Naive B cell (primary cell): ENCODE measurements at regions not wholly inside any gene's neighbourhood (a gene's known extent, or its start where the extent isn't known, plus 50 kb on each side); places are given as distances from the start of the nearest gene placed in this dataset.

Experiments used
- ATAC-seq, 2 donors: fragments of 150-1000 bp; cut with Tn5 transposase; 2 replicates each; pipeline ENCODE4 v1.10.0; 2021; ENCODE audit warnings: low read depth in 2 of 2, mild to moderate bottlenecking in 2 of 2, moderate library complexity in 2 of 2
- DNase-seq: peaks from one replicate; pipeline ENCODE4 v3.0.0; 2022
- H3K27ac Mint-ChIP-seq, 6 donors: one replicate each; pipeline ENCODE4 v1.8.0; 2020 to 2022; ENCODE audit warnings: mild to moderate bottlenecking in 6 of 6, mixed read lengths in 6 of 6, moderate library complexity in 5 of 6, inconsistent platforms in 2 of 6
- H3K27me3 Mint-ChIP-seq, 3 donors: one replicate each; pipeline ENCODE4 v1.8.0; 2021 to 2022; ENCODE audit warnings: mixed read lengths in 3 of 3, mild to moderate bottlenecking in 1 of 3
- H3K36me3 Mint-ChIP-seq, 2 donors: one replicate each; pipeline ENCODE4 v1.8.0; 2020 to 2022; ENCODE audit warnings: mixed read lengths in 2 of 2, inconsistent platforms in 1 of 2, mild to moderate bottlenecking in 1 of 2
- H3K4me1 Mint-ChIP-seq, 3 donors: one replicate each; pipeline ENCODE4 v1.8.0; 2020 to 2022; ENCODE audit warnings: mixed read lengths in 3 of 3, inconsistent platforms in 1 of 3, mild to moderate bottlenecking in 1 of 3, moderate library complexity in 1 of 3
- H3K4me3 Mint-ChIP-seq, 8 donors: one replicate each; pipeline ENCODE4 v1.8.0; 2020 to 2022; ENCODE audit warnings: mild to moderate bottlenecking in 8 of 8, mixed read lengths in 8 of 8, moderate library complexity in 8 of 8, inconsistent platforms in 2 of 8
- H3K9me3 Mint-ChIP-seq, 7 donors: one replicate each; pipeline ENCODE4 v1.8.0; 2020 to 2022; ENCODE audit warnings: mixed read lengths in 7 of 7, mild to moderate bottlenecking in 5 of 7, inconsistent platforms in 2 of 7, moderate library complexity in 1 of 7

GRCh38 chr2:12096788-12097449 lies 350.5 kb downstream of the LPIN1 start:
- ATAC-seq: no peak
- H3K27ac Mint-ChIP-seq: no peak overlapping the region
- no peaks in the 10 kb centered on the region for H3K36me3 Mint-ChIP-seq
- no peak for DNase-seq
- no peak overlapping the region for H3K4me3 Mint-ChIP-seq
- H3K9me3 Mint-ChIP-seq: peaks cover 0 to 11% (median 0%) of the 10 kb centered on the region in 7 donors
- no peaks in the 10 kb centered on the region for H3K27me3 Mint-ChIP-seq
- peaks cover 26 to 40% (median 26%) of the 10 kb centered on the region in 3 donors for H3K4me1 Mint-ChIP-seq

- Mint-ChIP-seq H3K4me3 (no peak overlapping the region), H3K9me3 (peaks cover 0 to 13% (median 0%) of the 10 kb centered on the region in 7 donors), H3K27ac (no peak overlapping the region), H3K27me3 (no peaks in the 10 kb centered on the region), H3K4me1 (peaks cover 26 to 38% (median 28%) of the 10 kb centered on the region in 3 donors), H3K36me3 (no peaks in the 10 kb centered on the region)
- ATAC-seq: no peak
- no peak for DNase-seq
These were observed 351.4 kb downstream of the LPIN1 start for GRCh38 chr2:12097859-12098258.

GRCh38 chr2:12099374-12099773 lies 352.9 kb downstream of the LPIN1 start:
- Mint-ChIP-seq H3K27me3 (no peaks in the 10 kb centered on the region), H3K27ac (no peak overlapping the region), H3K4me1 (peaks cover 22 to 33% (median 23%) of the 10 kb centered on the region in 3 donors)

GRCh38 chr2:12102679-12103078 lies 356.2 kb downstream of the LPIN1 start:
- no peaks in the 10 kb centered on the region for H3K27me3 Mint-ChIP-seq
- DNase-seq: no peak
- no peak for ATAC-seq
- H3K4me3 Mint-ChIP-seq: no peak overlapping the region
- H3K36me3 Mint-ChIP-seq: no peaks in the 10 kb centered on the region
- H3K27ac Mint-ChIP-seq: no peak overlapping the region
- H3K9me3 Mint-ChIP-seq: peaks cover 0 to 7% (median 0%) of the 10 kb centered on the region in 7 donors
- H3K4me1 Mint-ChIP-seq: peaks cover 20% of the 10 kb centered on the region in 3 donors

More at GRCh38 chr2:12099374-12099773, 352.9 kb downstream of the LPIN1 start:
- H3K36me3 Mint-ChIP-seq: no peaks in the 10 kb centered on the region
- no peak for ATAC-seq
- H3K9me3 Mint-ChIP-seq: peaks cover 0 to 7% (median 0%) of the 10 kb centered on the region in 7 donors
- peak overlapping the region in 1 of 8 donors; percentile 48 for H3K4me3 Mint-ChIP-seq
- DNase-seq: no peak

- ATAC-seq: no peak
- no peak overlapping the region for H3K4me3 Mint-ChIP-seq
- H3K9me3 Mint-ChIP-seq: peaks cover 0 to 7% (median 0%) of the 10 kb centered on the region in 7 donors
- no peak for DNase-seq
- H3K4me1 Mint-ChIP-seq: peaks cover 17 to 21% (median 20%) of the 10 kb centered on the region in 3 donors
- no peak overlapping the region for H3K27ac Mint-ChIP-seq
- H3K27me3 Mint-ChIP-seq: no peaks in the 10 kb centered on the region
- H3K36me3 Mint-ChIP-seq: no peaks in the 10 kb centered on the region
These were observed 358.7 kb downstream of the LPIN1 start for GRCh38 chr2:12105180-12105579.

- Mint-ChIP-seq H3K27me3 (no peaks in the 10 kb centered on the region), H3K36me3 (no peaks in the 10 kb centered on the region), H3K9me3 (peaks cover 0 to 6% (median 0%) of the 10 kb centered on the region in 7 donors), H3K27ac (peak overlapping the region in 1 of 6 donors; percentile 23), H3K4me1 (peaks cover 29 to 33% (median 30%) of the 10 kb centered on the region in 3 donors), H3K4me3 (no peak overlapping the region)
- no peak for ATAC-seq
- no peak for DNase-seq
These were observed 360.1 kb downstream of the LPIN1 start for GRCh38 chr2:12106440-12107080.

GRCh38 chr2:12107321-12107720 lies 360.9 kb downstream of the LPIN1 start:
- DNase-seq (no peak), ATAC-seq (no peak)
- Mint-ChIP-seq H3K27ac (peak overlapping the region in 1 of 6 donors; percentile 5), H3K36me3 (no peaks in the 10 kb centered on the region), H3K27me3 (no peaks in the 10 kb centered on the region), H3K9me3 (no peaks in the 10 kb centered on the region), H3K4me3 (no peak overlapping the region), H3K4me1 (peaks cover 24 to 32% (median 26%) of the 10 kb centered on the region in 3 donors)

GRCh38 chr2:12107939-12108338 lies 361.5 kb downstream of the LPIN1 start:
- Mint-ChIP-seq H3K27me3 (no peaks in the 10 kb centered on the region), H3K4me1 (peaks cover 28 to 38% (median 30%) of the 10 kb centered on the region in 3 donors), H3K36me3 (no peaks in the 10 kb centered on the region), H3K9me3 (no peaks in the 10 kb centered on the region), H3K27ac (peak overlapping the region in 1 of 6 donors; percentile 39), H3K4me3 (no peak overlapping the region)
- ATAC-seq (no peak), DNase-seq (no peak)

- DNase-seq (no peak), ATAC-seq (no peak)
- Mint-ChIP-seq H3K4me1 (peaks cover 36 to 53% (median 39%) of the 10 kb centered on the region in 3 donors), H3K36me3 (no peaks in the 10 kb centered on the region), H3K4me3 (peak overlapping the region in 3 of 8 donors; percentile 19 to 76 (median 47)), H3K27ac (peak overlapping the region in 1 of 6 donors; percentile 34), H3K9me3 (no peaks in the 10 kb centered on the region), H3K27me3 (no peaks in the 10 kb centered on the region)
These were observed 363.1 kb downstream of the LPIN1 start for GRCh38 chr2:12109363-12110017.

- peaks cover 40 to 59% (median 44%) of the 10 kb centered on the region in 3 donors for H3K4me1 Mint-ChIP-seq
These were observed 363.6 kb downstream of the LPIN1 start for GRCh38 chr2:12110074-12110473.

GRCh38 chr2:12110481-12110880 lies 364.0 kb downstream of the LPIN1 start:
- Mint-ChIP-seq H3K27ac (peak overlapping the region in 5 of 6 donors; percentile 4 to 57 (median 39)), H3K27me3 (no peaks in the 10 kb centered on the region), H3K4me1 (peaks cover 42 to 63% (median 46%) of the 10 kb centered on the region in 3 donors), H3K36me3 (no peaks in the 10 kb centered on the region), H3K9me3 (no peaks in the 10 kb centered on the region), H3K4me3 (peak overlapping the region in 6 of 8 donors; percentile 35 to 81 (median 63))
- no peak for ATAC-seq
- no peak for DNase-seq

More at GRCh38 chr2:12110074-12110473, 363.6 kb downstream of the LPIN1 start:
- ATAC-seq (peak in 1 of 2 donors; percentile 47), DNase-seq (no peak)
- Mint-ChIP-seq H3K9me3 (no peaks in the 10 kb centered on the region), H3K4me3 (peak overlapping the region in 6 of 8 donors; percentile 35 to 81 (median 63)), H3K27ac (peak overlapping the region in 5 of 6 donors; percentile 4 to 80 (median 39)), H3K36me3 (no peaks in the 10 kb centered on the region), H3K27me3 (no peaks in the 10 kb centered on the region)

- Mint-ChIP-seq H3K36me3 (no peaks in the 10 kb centered on the region), H3K27ac (peak overlapping the region in 2 of 6 donors; percentile 25 to 64), H3K9me3 (no peaks in the 10 kb centered on the region), H3K4me1 (peaks cover 50 to 87% (median 72%) of the 10 kb centered on the region in 3 donors), H3K4me3 (peak overlapping the region in 2 of 8 donors; percentile 65), H3K27me3 (no peaks in the 10 kb centered on the region)
- no peak for ATAC-seq
- DNase-seq: no peak
These were observed 367.0 kb downstream of the LPIN1 start for GRCh38 chr2:12113412-12113811.

GRCh38 chr2:12114816-12115215 lies 368.4 kb downstream of the LPIN1 start:
- ATAC-seq (no peak), DNase-seq (no peak)
- Mint-ChIP-seq H3K9me3 (no peaks in the 10 kb centered on the region), H3K4me1 (peaks cover 46 to 81% (median 67%) of the 10 kb centered on the region in 3 donors), H3K4me3 (peak overlapping the region in 1 of 8 donors; percentile 33), H3K36me3 (no peaks in the 10 kb centered on the region), H3K27ac (peak overlapping the region in 2 of 6 donors; percentile 50 to 78), H3K27me3 (no peaks in the 10 kb centered on the region)
